Pancreas (tissue), 10 donors: ENCODE measurements at regions not wholly inside any gene's neighbourhood (a gene's known extent, or its start where the extent isn't known, plus 50 kb on each side); places are given as distances from the start of the nearest gene placed in this dataset.
"Not testable (repeated sequence)": the region's sequence is repeated elsewhere in the genome, so short reads cannot be mapped to it uniquely, and the experiment has no call there.

Source experiments
- ATAC-seq, 4 donors: fragments of 200-7000 bp; cut with Tn5 transposase; one replicate each; pipeline versions ENCODE4 v1.8.0 to v1.9.1; 2020; ENCODE audit warnings: mild to moderate bottlenecking in 4 of 4, moderate library complexity in 4 of 4
- DNase-seq, 6 donors: peaks; one replicate each; pipeline ENCODE4 v3.0.0-alpha.2; 2020
- FAIRE-seq: peaks from 2 replicates; lab custom pipeline; 2012; peaks lifted over from hg19 to GRCh38; lab: Jason Lieb, UNC
- H3K27ac ChIP-seq, 4 donors: fragments of 200-600 bp; sonication (generic); 1 replicate in 3 of 4; 2 replicates in 1 of 4; pipeline versions ENCODE4 v1.5.0 to v1.8.0; 2020
- H3K27me3 ChIP-seq, 4 donors: fragments of 200-600 bp; one replicate each; pipeline ENCODE4 v1.8.0; 2021
- H3K36me3 ChIP-seq, 3 donors: fragments of 200-600 bp; sonication (generic) in 1 of 3; one replicate each; pipeline versions ENCODE4 v1.5.0 to v1.8.0; 2020 to 2021
- H3K4me1 ChIP-seq, 3 donors: fragments of 200-600 bp; one replicate each; pipeline ENCODE4 v1.8.0; 2021
- H3K4me3 ChIP-seq, 4 donors: fragments of 200-600 bp; sonication (generic) in 2 of 4; one replicate each; pipeline versions ENCODE4 v1.5.0 to v1.8.0; 2020 to 2021
- H3K9me3 ChIP-seq, 4 donors: fragments of 200-600 bp; one replicate each; pipeline ENCODE4 v1.8.0; 2021
- WGBS, 2 donors: extraction: QIAGEN DNeasy Blood & Tissue Kit; methylation state at CpG; one replicate each; pipeline ENCODE4 v1.1.7; 2013; 5-methylcytosine and 5-hydroxymethylcytosine counted together
- intact Hi-C, 3 donors: fragments of 100-400 bp; cut with DNase I; formaldehyde crosslinking; loops; one replicate each; pipeline versions ENCODE4 v1.11.1 to v1.14.2; 2022
- TF ChIP-seq, protein P1 (sequence below), 4 donors: fragments of 200-600 bp; sonication (generic) in 3 of 4; IDR thresholded peaks; one replicate each; pipeline versions ENCODE4 v1.5.0 to v1.8.0; 2021; ENCODE audit warnings: antibody characterized with exemption in 4 of 4
- donor health status: healthy with polysubstance abuse.
- donor health status: DM: no; HTN: no; CAD: no; lungs with moderate emphysema.
- donor health status: DM: no; HTN: no; CAD: no.
- donor health status: control.
- donor health status: control.
- donor health status: Bipolar disorder and iron deficiency.
- donor health status: DM: yes; HTN: yes; CAD: no.
- donor health status: DM: no; HTN: no; CAD: no.
- donor health status: DM: no; HTN: no; CAD: no.
- donor health status: DM: yes; HTN: yes; CAD: no.

DNA sequence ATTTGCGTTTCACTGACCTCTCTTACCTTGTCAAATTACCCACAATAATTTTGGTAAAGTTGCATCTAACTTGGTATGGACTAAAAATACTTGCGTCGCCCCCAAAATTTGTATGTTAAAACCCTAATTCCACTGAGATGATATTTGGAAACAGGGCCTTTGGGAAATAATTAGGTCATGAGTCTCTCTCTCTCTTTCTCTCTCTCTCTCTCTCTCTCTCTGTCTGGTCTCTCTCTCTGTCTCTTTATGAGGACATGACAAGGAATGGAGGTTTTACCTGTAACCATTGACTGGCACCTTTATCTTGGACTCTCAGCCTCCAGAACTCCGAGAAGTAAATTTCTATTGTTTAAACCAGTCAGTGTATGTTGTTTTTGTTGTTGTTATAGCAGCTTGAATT, 111.5 kb upstream of the BDP1 start:
- FAIRE-seq, H3K36me3 ChIP-seq, H3K4me1 ChIP-seq, intact Hi-C loops, H3K27me3 ChIP-seq, H3K27ac ChIP-seq, H3K4me3 ChIP-seq, H3K9me3 ChIP-seq, ATAC-seq, DNase-seq: not testable (repeated sequence)
- WGBS, 2 donors = no CpG with 5 or more reads among the region's 4 CpGs

DNA sequence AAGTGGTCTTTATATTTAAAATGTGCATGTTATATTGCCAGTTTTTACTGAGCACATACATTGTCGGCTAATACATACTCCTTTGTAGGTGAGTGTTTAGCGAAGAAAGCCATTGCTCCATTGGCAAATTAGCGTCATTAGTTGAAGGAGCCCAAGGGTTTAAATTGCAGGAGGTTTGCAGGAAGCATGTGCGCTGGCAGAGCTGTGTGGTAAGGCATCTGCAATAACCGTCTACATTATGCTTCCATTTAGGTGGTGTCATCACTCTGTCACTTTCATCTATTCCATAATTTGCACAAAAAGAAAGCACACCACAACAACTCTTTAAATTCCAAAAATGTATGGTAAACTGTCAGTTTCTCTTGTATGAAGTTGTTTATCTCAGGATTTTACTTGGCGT, 82.8 kb upstream of the BDP1 start:
- 63 to 69% methylated on average over 6 of the region's 6 CpGs for WGBS, 2 donors
- H3K4me3 ChIP-seq, DNase-seq, H3K9me3 ChIP-seq, intact Hi-C loops, H3K4me1 ChIP-seq, H3K27me3 ChIP-seq, H3K27ac ChIP-seq, H3K36me3 ChIP-seq, FAIRE-seq, ATAC-seq: not testable (repeated sequence)

DNA sequence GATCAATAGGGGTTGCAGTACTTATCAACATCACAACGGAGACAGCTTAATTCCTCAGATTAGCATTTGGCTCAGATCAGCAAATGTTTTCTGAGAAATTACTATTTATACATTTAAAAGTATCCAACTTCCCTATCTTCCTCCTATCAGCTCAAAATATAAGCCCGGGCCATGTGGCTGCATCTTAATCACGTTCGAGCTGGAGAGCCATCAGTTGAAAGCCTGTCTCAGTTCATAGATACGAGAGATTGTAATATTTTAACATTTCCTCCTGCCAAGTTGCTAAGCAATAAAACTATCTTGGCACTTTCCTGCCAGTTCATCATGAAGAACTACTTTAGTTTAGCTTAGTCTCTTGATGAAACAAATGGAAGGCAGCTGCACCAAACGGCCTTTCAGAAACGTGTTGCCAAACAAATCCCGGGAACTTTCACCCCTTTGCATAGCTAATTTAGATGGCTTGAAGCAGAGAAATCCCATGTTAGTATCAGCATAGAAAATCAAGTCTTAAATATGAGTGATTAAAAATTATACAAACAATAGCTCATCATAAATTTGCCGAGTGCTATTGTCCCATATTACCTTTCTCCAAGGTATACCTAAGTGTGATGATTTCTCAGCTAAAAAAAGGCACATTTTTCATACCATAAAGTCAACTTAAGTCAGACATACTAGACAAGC, 82.3 kb upstream of the BDP1 start:
- intact Hi-C loops = not testable (repeated sequence)

DNA sequence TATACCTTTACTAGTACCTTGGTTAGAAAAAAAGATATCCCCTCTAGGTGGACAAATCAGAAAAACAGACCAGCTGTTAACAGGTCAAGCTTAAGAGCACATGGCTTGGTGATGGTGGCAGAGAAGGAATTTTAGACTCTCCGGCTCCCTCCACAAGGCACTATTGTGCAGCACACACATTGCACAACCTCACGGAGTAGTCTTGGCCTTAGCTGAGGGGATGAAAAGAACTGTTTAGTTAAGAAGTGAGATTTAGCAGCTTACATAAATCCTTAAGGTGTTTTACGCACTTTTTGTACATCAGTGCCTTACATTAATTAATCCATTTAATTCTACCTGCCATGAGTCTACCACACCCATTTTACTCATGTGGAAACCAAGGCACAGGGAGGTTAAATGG, 71.2 kb upstream of the BDP1 start:
- ATAC-seq, intact Hi-C loops, H3K9me3 ChIP-seq, DNase-seq, H3K27me3 ChIP-seq, H3K4me1 ChIP-seq, H3K27ac ChIP-seq, FAIRE-seq, H3K4me3 ChIP-seq, H3K36me3 ChIP-seq: not testable (repeated sequence)
- 79 to 85% methylated on average over 3 of the region's 3 CpGs for WGBS, 2 donors

More for the DNA sequence above, 82.3 kb upstream of the BDP1 start:
- H3K9me3 ChIP-seq, DNase-seq, ATAC-seq, H3K36me3 ChIP-seq, H3K27me3 ChIP-seq, H3K27ac ChIP-seq, H3K4me3 ChIP-seq, H3K4me1 ChIP-seq: not testable (repeated sequence)
- FAIRE-seq = peak; percentile 57
- 48 to 51% methylated on average over 8 of the region's 9 CpGs for WGBS, 2 donors

DNA sequence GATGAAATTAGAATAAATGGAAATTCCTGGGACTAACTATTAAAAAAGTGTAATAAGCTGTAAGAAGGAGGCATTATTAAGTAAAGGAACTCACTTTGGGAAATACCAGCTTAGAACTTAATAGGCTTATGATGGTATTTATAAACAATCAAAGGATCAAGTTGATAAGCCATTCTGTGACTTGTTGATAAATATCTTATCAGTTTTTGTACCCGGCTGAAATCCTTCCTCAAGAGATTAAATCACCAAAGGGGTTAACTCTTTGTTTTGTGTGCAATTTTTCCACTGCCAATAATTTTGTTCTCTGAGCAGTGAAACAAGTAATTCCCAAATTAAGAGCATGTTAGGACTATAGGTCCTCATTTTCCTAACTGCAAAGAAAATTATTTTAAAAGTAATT, 70.7 kb upstream of the BDP1 start:
- FAIRE-seq (no peak), DNase-seq (no peak), ATAC-seq (no peak)
- WGBS, 2 donors = 6 to 11% methylated on average over 1 of the region's 1 CpG
- no peaks in the 10 kb centered on the region for H3K4me1 ChIP-seq
- H3K9me3 ChIP-seq = no peaks in the 10 kb centered on the region
- H3K27ac ChIP-seq = no peak overlapping the region
- H3K36me3 ChIP-seq = no peaks in the 10 kb centered on the region
- TF ChIP-seq, protein P1, sequence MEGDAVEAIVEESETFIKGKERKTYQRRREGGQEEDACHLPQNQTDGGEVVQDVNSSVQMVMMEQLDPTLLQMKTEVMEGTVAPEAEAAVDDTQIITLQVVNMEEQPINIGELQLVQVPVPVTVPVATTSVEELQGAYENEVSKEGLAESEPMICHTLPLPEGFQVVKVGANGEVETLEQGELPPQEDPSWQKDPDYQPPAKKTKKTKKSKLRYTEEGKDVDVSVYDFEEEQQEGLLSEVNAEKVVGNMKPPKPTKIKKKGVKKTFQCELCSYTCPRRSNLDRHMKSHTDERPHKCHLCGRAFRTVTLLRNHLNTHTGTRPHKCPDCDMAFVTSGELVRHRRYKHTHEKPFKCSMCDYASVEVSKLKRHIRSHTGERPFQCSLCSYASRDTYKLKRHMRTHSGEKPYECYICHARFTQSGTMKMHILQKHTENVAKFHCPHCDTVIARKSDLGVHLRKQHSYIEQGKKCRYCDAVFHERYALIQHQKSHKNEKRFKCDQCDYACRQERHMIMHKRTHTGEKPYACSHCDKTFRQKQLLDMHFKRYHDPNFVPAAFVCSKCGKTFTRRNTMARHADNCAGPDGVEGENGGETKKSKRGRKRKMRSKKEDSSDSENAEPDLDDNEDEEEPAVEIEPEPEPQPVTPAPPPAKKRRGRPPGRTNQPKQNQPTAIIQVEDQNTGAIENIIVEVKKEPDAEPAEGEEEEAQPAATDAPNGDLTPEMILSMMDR (IDR thresholded peaks at IDR 0.05) = no peak
- no peak overlapping the region for H3K4me3 ChIP-seq
- no peaks in the 10 kb centered on the region for H3K27me3 ChIP-seq
- intact Hi-C loops = no loop called here

DNA sequence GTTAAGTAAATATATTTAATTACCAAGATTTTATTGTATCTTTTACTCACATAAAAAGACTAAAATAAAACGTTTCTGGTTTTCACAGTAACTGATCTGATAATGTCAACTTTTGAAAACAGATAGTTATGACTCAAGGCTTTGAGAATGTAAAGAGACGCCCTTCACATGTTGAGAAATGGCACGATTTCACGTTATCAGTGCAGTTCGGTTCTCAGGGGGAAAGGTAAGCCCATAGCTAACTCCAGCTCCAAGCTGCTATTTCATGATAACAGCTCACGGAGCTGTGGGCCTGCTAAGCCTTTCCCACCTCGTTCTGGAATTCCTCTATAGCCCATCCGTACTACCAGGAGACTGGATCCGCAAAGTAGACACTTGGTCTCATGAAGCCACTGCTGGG, 70.2 kb upstream of the BDP1 start:
- intact Hi-C loops, ATAC-seq, H3K4me1 ChIP-seq, H3K9me3 ChIP-seq, DNase-seq, H3K27me3 ChIP-seq, H3K36me3 ChIP-seq, H3K27ac ChIP-seq, H3K4me3 ChIP-seq: not testable (repeated sequence)
- 43 to 49% methylated on average over 9 of the region's 9 CpGs for WGBS, 2 donors
- peak; percentile 34 for FAIRE-seq

DNA sequence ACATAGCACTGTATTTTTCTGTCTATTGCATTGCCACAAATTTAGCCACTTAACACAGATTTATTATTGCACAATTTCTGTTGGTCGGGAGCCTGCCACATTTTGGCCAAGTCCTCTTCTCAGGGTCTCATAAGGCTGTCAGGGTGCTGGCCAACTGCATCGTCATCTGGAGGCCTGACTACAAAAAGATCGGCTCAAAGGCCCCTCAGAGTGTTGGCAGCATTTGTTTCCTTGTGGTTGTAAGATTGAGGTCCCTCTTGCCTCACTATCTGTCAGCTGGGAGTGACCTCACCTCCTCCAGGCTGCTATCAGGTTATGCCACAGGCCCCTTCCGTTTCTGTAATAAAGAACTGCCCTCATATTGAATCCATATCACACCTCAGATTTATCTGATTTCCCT, 67.3 kb upstream of the BDP1 start:
- H3K27me3 ChIP-seq, H3K36me3 ChIP-seq, H3K9me3 ChIP-seq, intact Hi-C loops, H3K27ac ChIP-seq, DNase-seq, ATAC-seq, H3K4me3 ChIP-seq, FAIRE-seq, H3K4me1 ChIP-seq: not testable (repeated sequence)
- WGBS, 2 donors = 55 to 63% methylated on average over 4 of the region's 4 CpGs

DNA sequence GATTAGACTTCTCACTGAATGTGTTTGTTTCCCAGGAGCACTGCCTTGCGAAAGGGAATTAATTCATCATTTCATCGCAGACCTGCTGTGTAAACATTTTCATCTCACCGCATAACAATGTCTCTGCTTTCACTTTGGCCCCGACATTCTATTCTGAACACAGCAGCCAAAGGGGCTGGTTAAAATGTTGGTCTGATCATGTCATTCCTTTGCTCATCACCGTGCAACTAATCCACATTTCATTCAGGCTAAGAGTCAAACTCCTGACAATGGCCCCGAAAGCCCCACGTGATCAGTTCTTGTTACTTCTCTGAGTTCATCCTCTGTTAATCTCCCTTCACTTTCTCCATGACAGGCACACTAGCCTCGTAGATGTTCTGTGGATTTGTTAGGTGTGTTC, 57.1 kb upstream of the BDP1 start:
- H3K9me3 ChIP-seq, H3K4me3 ChIP-seq, intact Hi-C loops, FAIRE-seq, H3K4me1 ChIP-seq, H3K27ac ChIP-seq, H3K36me3 ChIP-seq, DNase-seq, H3K27me3 ChIP-seq: not testable (repeated sequence)
- ATAC-seq = peak in 3 of 4 donors; percentile 44 to 70 (median 57)
- 34 to 42% methylated on average over 4 to 5 of the region's 8 CpGs for WGBS, 2 donors

DNA sequence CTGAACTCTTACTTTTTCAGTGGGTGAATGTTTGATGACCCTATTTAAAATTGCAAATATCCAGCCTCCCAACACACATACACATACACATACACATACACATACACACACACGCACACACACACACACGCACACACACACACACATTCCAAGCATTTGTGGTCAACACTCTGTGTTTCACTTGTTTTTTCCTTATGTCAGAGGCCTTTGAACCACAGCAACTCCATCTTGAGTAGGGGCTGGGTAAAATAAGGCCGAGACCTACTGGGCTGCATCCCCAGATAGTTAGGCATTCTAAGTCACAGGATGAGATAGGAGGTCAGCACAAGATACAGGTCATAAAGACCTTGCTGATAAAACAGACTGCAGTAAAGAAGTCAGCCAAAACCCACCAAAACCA, 56.6 kb upstream of the BDP1 start:
- H3K36me3 ChIP-seq, ATAC-seq, H3K27ac ChIP-seq, H3K27me3 ChIP-seq, FAIRE-seq, H3K4me3 ChIP-seq, intact Hi-C loops, H3K9me3 ChIP-seq, H3K4me1 ChIP-seq, DNase-seq: not testable (repeated sequence)
- WGBS, 2 donors = 64 to 82% methylated on average over 3 of the region's 3 CpGs

DNA sequence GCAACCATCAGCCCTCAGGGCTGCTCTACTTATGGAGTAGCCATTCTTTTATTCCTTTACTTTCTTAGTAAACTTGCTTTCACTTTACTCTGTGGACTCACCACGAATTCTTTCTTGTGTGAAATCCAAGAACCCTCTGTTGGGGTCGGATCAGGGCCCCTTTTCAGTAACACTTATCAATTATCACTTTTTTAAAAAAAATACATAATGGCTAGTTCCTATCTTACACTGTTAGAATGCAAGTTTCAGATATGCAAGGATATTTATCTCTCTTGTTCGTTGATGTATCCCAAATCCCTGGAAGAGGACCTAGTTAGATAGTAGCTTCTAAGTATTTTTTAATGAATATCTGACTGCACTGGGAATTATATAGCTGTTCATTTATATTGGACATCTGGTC, 56.0 kb upstream of the BDP1 start:
- 43 to 50% methylated on average over 3 of the region's 3 CpGs for whole genome bisulfite sequencing, 2 donors
- H3K4me1 ChIP-seq, intact Hi-C loops, H3K4me3 ChIP-seq, H3K9me3 ChIP-seq, ATAC-seq, DNase-seq, H3K36me3 ChIP-seq, H3K27ac ChIP-seq, FAIRE-seq, H3K27me3 ChIP-seq: not testable (repeated sequence)

DNA sequence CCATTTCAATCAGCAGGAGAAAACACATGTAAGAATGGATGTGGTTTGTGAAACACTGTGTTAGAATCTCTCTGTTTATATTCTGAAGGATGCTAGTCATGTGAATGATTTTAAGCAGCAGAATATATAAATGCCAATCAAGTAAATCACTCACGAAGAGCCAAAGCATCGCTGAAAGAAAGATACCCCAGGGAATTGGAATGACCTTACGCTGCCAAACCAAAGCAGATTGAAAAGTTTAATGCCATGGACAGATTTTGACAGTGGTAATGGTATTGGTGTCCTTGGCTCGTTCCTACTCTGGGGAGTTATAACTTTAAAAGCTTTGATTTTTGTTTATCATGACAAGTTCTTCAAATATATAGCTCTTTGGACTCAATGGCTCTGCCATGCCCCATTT, 54.8 kb upstream of the BDP1 start:
- H3K4me1 ChIP-seq, FAIRE-seq, H3K4me3 ChIP-seq, H3K27me3 ChIP-seq, intact Hi-C loops, H3K9me3 ChIP-seq, ATAC-seq, H3K27ac ChIP-seq, DNase-seq, H3K36me3 ChIP-seq: not testable (repeated sequence)
- 74 to 82% methylated on average over 4 of the region's 4 CpGs for whole genome bisulfite sequencing, 2 donors

DNA sequence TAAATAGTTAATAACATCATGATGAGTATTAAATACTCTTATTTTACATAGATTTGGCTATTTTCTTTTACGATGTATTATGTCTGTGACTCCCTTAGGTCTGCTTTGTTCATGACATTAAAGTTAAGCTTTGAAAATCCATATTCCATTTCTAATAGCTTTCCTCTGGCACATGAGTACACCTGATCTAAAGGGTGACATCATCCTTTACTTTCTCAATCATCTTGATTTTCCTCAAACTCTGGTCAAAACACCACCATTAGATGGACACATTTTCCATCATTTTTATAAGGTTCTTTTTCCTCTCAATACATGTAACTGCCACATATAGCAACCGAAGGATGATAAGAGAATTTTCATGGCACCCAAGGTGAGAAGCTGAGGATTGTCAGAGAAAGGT, 54.3 kb upstream of the BDP1 start:
- H3K9me3 ChIP-seq, intact Hi-C loops, H3K4me1 ChIP-seq, H3K36me3 ChIP-seq, H3K4me3 ChIP-seq, FAIRE-seq, DNase-seq, H3K27me3 ChIP-seq, H3K27ac ChIP-seq, ATAC-seq: not testable (repeated sequence)
- WGBS, 2 donors = 75 to 80% methylated on average over 2 of the region's 2 CpGs
